Right atrium auricular region (tissue), 2 donors: ENCODE measurements at regions not wholly inside any gene's neighbourhood (a gene's known extent, or its start where the extent isn't known, plus 50 kb on each side); places are given as distances from the start of the nearest gene placed in this dataset.

Experiments used
- DNase-seq: peaks from one replicate; pipeline ENCODE4 v3.0.0-alpha.2; 2019; ENCODE audit warnings: low spot score
- H3K27ac ChIP-seq, 2 donors: fragments of 200-600 bp; sonication (generic); 1 replicate in 1 of 2; 2 replicates in 1 of 2; pipeline ENCODE4 v1.5.1; 2016 to 2019
- H3K27me3 ChIP-seq, 2 donors: fragments of 200-600 bp; sonication (generic); one replicate each; pipeline versions ENCODE4 v1.5.1 to v1.6.0; 2017 to 2019
- H3K36me3 ChIP-seq: fragments of 200-600 bp; sonication (generic); one replicate; pipeline ENCODE4 v1.5.1; 2016
- H3K4me1 ChIP-seq, 2 donors: fragments of 200-600 bp; sonication (generic); one replicate each; pipeline versions ENCODE4 v1.5.1 to v1.6.0; 2017 to 2019
- H3K4me3 ChIP-seq, 2 donors: fragments of 200-600 bp; sonication (generic); 1 replicate in 1 of 2; 2 replicates in 1 of 2; pipeline ENCODE4 v1.5.1; 2017 to 2019; ENCODE audit warnings: mild to moderate bottlenecking in 1 of 2, moderate library complexity in 1 of 2
- H3K9me3 ChIP-seq, 2 donors: fragments of 200-600 bp; sonication (generic); one replicate each; pipeline ENCODE4 v1.5.1; 2019
- TF ChIP-seq, protein P1 (sequence below), 2 donors: fragments of 200-600 bp; sonication (generic); IDR thresholded peaks; one replicate each; pipeline ENCODE4 v1.5.1; 2019; ENCODE audit warnings: antibody characterized with exemption in 2 of 2

- TF ChIP-seq, protein P1, sequence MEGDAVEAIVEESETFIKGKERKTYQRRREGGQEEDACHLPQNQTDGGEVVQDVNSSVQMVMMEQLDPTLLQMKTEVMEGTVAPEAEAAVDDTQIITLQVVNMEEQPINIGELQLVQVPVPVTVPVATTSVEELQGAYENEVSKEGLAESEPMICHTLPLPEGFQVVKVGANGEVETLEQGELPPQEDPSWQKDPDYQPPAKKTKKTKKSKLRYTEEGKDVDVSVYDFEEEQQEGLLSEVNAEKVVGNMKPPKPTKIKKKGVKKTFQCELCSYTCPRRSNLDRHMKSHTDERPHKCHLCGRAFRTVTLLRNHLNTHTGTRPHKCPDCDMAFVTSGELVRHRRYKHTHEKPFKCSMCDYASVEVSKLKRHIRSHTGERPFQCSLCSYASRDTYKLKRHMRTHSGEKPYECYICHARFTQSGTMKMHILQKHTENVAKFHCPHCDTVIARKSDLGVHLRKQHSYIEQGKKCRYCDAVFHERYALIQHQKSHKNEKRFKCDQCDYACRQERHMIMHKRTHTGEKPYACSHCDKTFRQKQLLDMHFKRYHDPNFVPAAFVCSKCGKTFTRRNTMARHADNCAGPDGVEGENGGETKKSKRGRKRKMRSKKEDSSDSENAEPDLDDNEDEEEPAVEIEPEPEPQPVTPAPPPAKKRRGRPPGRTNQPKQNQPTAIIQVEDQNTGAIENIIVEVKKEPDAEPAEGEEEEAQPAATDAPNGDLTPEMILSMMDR (IDR thresholded peaks at IDR 0.05) = no peak
- DNase-seq = no peak
- Histone ChIP-seq H3K27me3 (no peaks in the 10 kb centered on the region), H3K36me3 (no peaks in the 10 kb centered on the region), H3K9me3 (peaks cover 0 to 18% of the 10 kb centered on the region in 2 donors), H3K4me1 (no peaks in the 10 kb centered on the region), H3K4me3 (no peak overlapping the region), H3K27ac (no peak overlapping the region)
Observed at GRCh38 chr10:130611239-130611638, 475.0 kb downstream of the GLRX3 start.

DNA sequence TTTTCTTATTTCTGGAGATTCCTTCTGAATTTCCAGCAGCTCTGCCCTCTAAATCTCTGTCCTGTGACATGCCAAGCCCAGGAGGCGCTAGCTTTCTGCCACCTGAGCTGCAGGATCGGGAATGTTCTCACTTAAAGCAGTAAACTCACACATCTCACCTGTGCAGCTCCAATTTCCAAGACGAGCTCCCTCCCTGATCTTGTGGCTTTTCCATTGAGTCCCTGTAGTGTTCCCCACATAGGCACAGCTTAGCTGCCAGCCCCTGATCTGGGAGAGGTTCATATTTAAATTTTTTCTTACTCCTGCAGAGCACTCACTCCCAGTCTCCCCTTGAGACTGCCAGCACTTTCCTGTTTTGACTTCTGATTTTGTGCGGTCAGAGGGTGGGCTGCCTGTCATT, 479.3 kb downstream of the GLRX3 start:
- Histone ChIP-seq H3K27ac (no peak overlapping the region), H3K36me3 (no peaks in the 10 kb centered on the region), H3K27me3 (no peaks in the 10 kb centered on the region), H3K4me1 (no peaks in the 10 kb centered on the region), H3K4me3 (no peak overlapping the region), H3K9me3 (peaks cover 0 to 18% of the 10 kb centered on the region in 2 donors)
- DNase-seq = no peak
- TF ChIP-seq, protein P1 (IDR thresholded peaks at IDR 0.05) = no peak

DNA sequence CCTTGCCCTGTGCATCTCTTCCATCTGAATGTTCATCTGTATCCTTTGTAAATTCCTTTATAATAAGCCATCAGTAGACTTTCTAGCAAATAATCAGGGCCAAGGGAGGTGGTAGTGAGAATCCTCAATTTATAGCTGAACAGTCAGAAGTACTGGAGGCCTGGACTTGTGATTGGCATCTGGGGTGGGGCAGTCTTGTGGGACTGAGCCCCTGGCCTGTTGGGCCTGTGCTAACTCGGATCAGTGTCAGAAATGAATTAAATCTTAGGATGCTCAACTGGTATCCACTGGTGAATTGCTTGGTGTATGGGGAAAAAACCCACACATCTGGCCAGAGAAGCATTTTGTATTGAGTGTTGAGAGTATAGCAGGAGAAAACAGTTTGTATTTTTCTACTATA, 481.8 kb downstream of the GLRX3 start:
- TF ChIP-seq, protein P1 (IDR thresholded peaks at IDR 0.05) = no peak

DNA sequence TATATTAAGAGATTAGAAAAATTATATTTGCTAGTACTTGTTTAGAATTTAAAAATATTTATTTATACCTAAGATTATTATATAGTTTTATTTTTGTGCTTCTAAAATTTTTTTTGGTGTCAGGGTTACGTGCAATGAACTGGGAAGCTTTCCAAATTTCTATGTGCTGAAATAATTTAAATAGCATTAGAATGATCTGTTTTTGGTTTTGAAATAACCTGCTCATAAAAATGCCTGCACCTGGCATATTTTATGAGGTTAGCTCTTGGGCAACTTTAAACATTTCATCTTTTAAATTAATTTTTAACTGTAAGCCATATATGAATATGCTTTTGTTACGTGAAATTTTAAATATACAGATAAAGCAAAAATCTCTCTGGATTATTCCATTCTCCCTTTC, 482.5 kb downstream of the GLRX3 start:
- Histone ChIP-seq H3K4me1 (no peaks in the 10 kb centered on the region), H3K9me3 (no peaks in the 10 kb centered on the region), H3K4me3 (no peak overlapping the region), H3K27me3 (no peaks in the 10 kb centered on the region), H3K27ac (no peak overlapping the region), H3K36me3 (no peaks in the 10 kb centered on the region)
- no peak for DNase-seq
- TF ChIP-seq, protein P1 (IDR thresholded peaks at IDR 0.05) = no peak

More for the DNA sequence above, 481.8 kb downstream of the GLRX3 start:
- Histone ChIP-seq H3K4me1 (no peaks in the 10 kb centered on the region), H3K4me3 (no peak overlapping the region), H3K27me3 (no peaks in the 10 kb centered on the region), H3K36me3 (no peaks in the 10 kb centered on the region), H3K9me3 (peaks cover 0 to 6% of the 10 kb centered on the region in 2 donors), H3K27ac (no peak overlapping the region)
- DNase-seq = no peak

DNA sequence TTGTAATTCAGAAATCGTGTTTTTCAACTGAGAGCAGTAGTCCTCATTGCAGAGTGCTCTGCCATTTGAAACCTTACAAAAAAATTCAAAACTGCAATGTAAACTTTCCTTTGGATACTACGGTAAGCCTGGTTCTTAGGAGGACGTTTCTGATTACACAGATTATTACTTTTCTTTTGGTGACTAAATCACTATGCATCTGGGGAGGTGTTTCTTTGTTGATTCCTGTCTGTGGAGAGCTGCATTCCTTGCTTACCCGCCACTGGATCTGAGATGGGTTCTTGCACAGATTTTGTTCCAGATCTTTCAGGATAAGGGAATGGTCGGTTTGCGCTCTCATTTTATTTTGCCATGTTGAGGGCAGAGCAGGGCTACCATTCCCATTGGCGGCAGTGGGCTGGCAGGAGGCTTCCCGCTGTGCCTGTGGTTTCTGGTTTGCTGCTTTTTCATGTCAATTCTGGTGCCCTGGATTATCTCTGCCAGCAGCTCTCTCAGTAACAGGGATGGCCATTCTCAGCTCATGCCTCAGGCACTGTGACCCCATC, 485.1 kb downstream of the GLRX3 start:
- Histone ChIP-seq H3K9me3 (no peaks in the 10 kb centered on the region), H3K27ac (no peak overlapping the region), H3K4me1 (no peaks in the 10 kb centered on the region), H3K27me3 (no peaks in the 10 kb centered on the region), H3K4me3 (no peak overlapping the region), H3K36me3 (no peaks in the 10 kb centered on the region)
- TF ChIP-seq, protein P1 (IDR thresholded peaks at IDR 0.05) = no peak
- DNase-seq = peak; percentile 23

GRCh38 chr10:130623680-130624267, 487.6 kb downstream of the GLRX3 start:
- Histone ChIP-seq H3K36me3 (no peaks in the 10 kb centered on the region), H3K9me3 (no peaks in the 10 kb centered on the region), H3K27ac (no peak overlapping the region), H3K27me3 (no peaks in the 10 kb centered on the region), H3K4me3 (no peak overlapping the region), H3K4me1 (no peaks in the 10 kb centered on the region)
- TF ChIP-seq, protein P1 (IDR thresholded peaks at IDR 0.05) = no peak
- DNase-seq = peak; percentile 30
